ENCODE measurements at regions not wholly inside any gene's neighbourhood (a gene's known extent, or its start where the extent isn't known, plus 50 kb on each side); places are given as distances from the start of the nearest gene placed in this dataset.

- TF ChIP-seq CTCF (IDR thresholded peaks at IDR 0.05): peak in 5 of 6 experiments; percentile 47 to 70 (median 54)
- no peak for TF ChIP-seq POLR2A (IDR thresholded peaks at IDR 0.05)
Measured at GRCh38 chr2:235106874-235107639, 155.2 kb downstream of the SH3BP4 start.
